NCI-H1930 (cell line): ENCODE measurements at regions not wholly inside any gene's neighbourhood (a gene's known extent, or its start where the extent isn't known, plus 50 kb on each side); places are given as distances from the start of the nearest gene placed in this dataset.
A peak's percentile ranks its signal among the peaks of the same experiment; 100 is the strongest.
"Not testable (repeated sequence)": the region's sequence is repeated elsewhere in the genome, so short reads cannot be mapped to it uniquely, and the experiment has no call there.

Experiments used
- DNase-seq, 2 experiments: peaks; one replicate each; lab custom pipeline; 2025; lab: John Stamatoyannopoulos, UW

DNA sequence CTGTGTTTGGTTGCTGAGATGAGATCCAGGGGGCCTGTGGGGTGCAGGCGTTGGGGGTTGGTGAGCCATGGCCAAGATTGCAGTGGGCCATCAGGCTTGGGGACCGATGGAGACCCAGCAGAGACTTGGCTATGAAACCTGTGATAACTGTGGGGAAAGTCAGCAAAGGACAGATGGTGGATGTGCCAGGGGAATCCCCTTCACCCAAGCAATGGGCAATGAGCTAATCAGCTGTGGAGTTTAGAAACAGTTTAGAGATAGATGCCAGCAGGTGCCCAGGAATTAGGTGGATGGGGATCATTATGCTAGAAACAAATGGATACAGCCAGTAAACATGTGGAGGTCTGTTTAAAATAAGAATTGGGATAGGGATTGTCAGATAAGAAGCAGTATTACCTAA is 151.4 kb upstream of the FERD3L start:
- DNase-seq = no peak

DNA sequence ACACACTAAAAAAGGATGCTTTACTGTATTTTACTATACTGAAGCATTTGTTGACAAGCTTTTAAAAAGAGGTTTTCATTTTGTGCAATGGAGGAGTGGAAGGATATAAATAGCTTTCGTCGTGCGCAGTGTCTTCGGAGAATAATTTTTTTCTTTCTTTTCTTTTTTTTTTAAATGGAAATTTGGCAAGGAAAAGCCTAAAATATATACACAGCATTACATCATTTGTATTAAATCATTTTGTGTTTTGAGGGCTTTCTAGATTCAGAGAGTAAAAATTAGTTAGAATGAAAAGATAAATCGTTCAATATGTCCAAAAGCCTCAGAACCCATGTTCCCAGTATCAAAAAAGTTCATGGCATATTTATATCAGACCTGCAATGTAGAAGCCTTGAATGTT is 150.2 kb upstream of the FERD3L start:
- no peak for DNase-seq

DNA sequence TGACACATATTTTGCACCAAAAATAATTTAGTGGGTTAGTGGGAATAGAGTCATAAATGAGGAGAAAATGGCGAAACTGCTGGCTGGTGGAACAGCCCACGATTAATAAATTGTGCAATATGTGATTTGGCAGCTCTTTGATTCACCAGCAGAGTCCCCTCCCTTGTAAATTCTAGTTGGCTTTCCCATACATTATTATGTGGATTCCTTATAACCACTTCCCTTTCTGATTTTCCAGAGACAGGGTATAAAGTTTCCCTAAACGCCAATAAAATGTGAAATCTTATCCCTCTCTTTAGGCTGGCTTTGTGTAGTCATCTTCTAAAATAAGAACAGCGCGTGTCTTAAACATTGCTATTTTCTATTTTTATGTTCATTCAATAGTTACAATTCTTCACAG is 149.4 kb upstream of the FERD3L start:
- DNase-seq = no peak

- no peak for DNase-seq
These were observed 148.2 kb upstream of the FERD3L start for GRCh38 chr7:19293431-19293830.

GRCh38 chr7:19290968-19291367 is 145.7 kb upstream of the FERD3L start:
- DNase-seq = peak; percentile 57 to 67

DNA sequence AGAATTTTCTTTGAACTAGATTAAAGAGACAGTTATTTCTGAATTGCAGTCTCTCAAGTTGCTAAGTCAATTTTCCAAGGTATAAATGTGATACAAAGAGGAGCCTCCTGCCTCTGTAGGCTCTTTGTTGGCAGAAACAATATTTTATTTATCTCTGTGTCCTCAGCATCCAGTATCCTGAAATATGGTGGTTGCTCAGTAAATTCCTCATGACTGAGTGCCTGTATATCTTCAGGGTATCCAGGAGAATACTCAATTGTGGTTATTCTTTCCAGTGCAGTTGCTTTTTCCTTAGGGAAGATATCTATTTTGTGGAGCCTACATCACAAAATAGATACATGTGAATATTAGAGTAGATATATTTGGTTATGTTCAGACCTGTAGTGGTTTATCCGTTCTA is 144.8 kb upstream of the FERD3L start:
- no peak for DNase-seq

DNA sequence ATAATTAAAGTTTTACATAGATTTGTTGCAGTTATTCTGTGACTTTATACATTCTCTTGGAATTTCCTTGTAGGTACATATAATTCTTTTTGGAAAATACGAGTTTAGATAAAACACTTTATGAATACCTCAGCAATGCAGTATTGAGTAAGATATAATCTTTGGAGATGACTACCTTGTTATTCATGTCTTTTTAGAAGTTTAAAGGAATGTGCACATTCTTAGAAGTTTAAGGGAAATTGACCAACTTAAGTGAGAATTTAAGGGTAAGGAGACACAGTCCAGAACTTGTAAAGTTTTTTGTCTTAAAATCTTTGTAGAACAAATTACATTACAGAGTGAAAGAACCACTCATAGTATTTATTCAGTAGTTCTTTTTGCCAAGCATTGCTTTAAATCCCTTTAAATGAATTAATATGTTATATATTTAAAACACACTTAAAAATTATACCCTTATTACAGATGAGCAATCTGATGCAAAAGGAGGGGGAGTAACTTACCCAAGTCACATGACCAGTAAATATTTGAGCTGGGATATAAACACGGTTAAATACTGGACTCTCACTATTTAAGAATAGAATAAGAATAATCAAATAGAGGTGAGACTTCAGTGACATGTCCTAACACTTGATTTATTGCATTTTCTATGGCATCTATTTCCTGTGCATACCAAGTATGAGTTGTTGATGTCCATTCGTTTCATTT is 139.5 kb upstream of the FERD3L start:
- no peak for DNase-seq

- DNase-seq = no peak
These were observed 138.9 kb upstream of the FERD3L start for GRCh38 chr7:19284136-19284535.

DNA sequence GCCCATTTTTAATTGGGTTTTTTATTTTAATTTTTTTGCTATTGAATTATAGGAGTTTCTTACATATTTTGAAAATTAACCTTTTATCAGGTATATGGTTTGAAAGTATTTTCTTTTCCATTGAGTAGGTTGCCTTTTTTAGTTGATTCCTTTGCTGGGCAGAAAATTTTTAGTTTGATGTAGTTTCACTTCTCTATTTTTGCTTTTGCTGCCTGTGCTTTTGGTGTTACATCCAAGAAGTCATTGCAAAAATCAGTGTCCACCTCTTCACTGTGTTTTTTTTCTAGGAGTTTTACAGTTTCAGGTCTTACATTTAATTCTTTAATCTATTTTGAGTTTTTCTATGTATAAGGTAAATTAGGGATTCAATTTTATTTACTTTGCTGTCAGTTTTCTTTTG is 129.8 kb upstream of the FERD3L start:
- DNase-seq = no peak

GRCh38 chr7:19272329-19272728 is 127.1 kb upstream of the FERD3L start:
- not testable (repeated sequence) for DNase-seq

DNA sequence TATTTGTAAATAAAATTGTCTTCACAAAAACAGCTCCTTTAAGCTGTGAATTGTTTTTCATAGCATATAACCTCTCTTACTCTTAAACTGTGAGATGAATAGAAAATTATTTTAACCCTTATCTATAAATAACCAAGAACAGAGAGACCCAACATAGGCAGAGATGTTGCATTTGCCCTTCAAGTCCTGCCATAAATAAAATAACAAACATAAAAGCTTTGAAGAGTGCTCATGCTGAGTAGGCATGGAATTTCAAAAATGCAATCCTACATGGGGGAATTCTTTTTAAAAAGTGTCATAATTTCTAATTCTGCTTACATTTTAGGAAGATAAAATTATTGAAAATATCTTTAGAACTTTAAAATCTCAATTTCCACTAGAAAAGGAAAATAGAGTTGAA is 124.1 kb upstream of the FERD3L start:
- DNase-seq = no peak

DNA sequence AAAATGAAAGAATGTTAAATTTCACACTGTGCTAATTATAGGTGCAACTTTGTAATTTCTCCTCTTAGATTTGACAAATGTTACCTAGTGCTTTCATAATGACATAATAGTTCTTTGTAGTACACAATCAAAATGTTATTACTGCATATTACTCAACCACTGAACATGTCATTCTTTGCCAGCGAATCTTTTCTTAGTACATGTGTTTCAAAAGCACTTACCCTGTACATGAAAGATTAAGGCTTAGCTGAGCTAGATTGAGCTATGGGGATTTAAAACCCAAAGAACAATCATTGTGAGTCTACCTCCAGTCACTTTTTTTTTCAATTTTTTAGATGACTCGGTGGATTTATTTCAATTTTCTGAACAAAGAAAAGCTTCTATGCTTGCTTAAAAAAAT is 123.5 kb upstream of the FERD3L start:
- DNase-seq = no peak

- no peak for DNase-seq
These were observed 117.6 kb upstream of the FERD3L start for GRCh38 chr7:19262826-19263225.

DNA sequence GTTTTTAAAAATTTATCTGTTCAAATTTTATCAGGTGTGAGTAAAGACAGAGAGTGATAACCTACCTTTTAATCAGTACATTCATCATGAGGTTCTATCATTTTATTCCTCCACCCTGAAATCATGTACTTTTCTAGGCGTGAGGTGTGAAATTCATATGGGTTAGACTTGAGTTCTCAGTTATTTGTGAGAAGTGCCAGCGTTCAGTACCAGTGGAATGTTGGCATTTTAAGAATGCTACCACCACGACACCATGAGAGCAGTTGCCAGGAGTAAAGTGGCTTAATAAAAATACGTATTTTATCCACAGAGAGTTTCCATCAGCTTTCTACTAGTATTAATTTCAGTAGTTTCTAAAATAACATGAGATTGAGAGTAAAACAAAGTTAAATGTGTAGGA is 104.1 kb upstream of the FERD3L start:
- DNase-seq = no peak

DNA sequence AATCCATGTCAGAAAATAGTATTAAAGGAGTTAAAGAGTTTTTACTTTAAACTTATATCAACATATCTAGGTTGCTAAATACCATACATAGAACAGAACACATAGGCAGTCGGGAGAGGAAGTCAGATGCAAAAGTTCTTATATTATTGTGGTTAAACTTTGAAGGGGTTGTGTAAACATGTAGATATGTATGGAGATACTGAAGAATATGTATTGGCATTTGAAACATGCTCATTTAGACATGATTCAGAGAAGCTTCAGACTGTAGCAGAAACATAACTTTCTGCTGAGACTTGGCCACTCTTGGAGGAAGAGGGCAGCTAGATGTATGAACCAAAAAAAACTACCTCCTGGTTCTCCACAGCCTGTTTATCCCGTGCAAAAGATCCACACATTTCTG is 103.5 kb upstream of the FERD3L start:
- no peak for DNase-seq

GRCh38 chr7:19248115-19248514 is 102.9 kb upstream of the FERD3L start:
- no peak for DNase-seq

- no peak for DNase-seq
These were observed 101.8 kb upstream of the FERD3L start for GRCh38 chr7:19247017-19247416.

DNA sequence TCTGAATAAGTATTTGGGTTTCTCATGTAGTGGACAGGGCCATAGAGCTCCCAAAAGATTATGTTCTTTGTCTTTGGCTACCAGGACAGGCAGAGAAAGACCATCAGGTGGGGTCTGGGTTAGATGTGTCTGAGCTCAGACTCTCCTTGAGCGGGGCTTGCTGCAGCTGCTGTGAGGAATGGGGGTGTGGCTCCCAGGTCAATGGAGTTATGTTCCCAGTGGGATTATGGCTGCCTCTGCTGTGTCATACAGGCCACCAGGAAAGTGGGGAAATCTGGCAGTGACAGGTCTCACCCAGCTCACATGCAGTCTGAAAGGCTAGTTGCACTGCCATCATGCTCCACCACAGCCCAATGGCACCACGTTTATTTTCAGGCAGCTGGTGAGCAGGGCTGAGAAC is 97.0 kb upstream of the FERD3L start:
- DNase-seq = no peak

DNA sequence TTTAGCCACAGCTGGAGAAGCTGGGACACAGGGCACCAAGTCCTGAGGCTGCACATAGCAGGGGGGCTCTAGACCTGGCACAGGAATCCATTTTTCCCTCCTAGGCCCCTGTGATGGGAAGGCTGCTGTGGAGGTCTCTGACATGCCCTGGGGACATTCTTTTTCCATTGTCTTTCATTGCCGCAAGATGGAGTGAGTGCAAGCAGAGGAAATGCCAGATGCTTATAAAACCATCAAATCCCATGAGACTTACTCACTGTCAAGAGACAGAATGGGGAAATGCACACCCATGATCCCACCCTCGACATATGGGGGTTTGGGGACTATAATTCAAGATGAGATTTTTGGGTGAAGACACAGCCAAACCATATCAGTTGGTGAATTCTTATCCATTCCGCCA is 94.7 kb upstream of the FERD3L start:
- DNase-seq = no peak

- no peak for DNase-seq
These were observed 90.5 kb upstream of the FERD3L start for GRCh38 chr7:19235680-19236079.

DNA sequence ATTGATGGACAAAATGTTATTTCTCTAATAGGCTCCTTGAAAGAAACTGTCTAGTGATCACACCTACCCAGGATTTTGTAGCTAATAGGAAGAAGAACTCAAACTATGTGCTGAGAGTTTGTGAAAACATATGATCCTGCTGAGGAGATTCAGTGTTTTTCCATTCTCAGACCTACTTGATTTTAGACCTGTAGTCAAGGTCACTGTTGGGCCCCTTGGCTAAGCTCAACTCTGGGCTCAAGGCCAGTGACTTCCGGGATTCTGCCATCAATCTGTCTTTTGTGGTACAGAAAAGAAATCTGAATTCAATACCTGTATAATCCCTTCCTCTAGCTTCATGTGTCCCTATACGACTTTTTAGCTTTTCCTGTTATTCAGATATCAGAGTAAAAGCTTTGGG is 79.7 kb upstream of the FERD3L start:
- no peak for DNase-seq

DNA sequence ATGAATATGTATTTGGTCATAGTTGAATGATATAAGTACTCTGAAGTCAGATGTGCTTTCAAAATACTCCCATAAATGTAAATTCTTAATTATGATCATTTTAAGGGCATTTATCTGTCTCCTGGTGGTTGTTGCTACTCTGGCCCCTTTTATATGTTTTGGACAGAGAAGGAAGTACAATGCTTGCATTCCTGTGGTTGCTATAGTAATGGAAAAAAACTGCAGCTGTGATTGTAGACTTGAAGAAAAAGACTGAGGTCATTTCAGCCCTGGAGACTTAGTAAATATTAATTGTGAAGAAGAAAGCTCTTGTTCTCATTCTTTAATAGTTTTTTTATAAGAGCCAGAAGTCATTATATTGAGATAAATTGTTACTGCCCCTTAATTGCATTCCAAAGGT is 70.2 kb upstream of the FERD3L start:
- no peak for DNase-seq

GRCh38 chr7:19213746-19214145 is 68.5 kb upstream of the FERD3L start:
- DNase-seq = no peak

GRCh38 chr7:19210893-19211413 is 65.7 kb upstream of the FERD3L start:
- DNase-seq = no peak
